HPDE6-E6E7 (cell line): ENCODE measurements at regions not wholly inside any gene's neighbourhood (a gene's known extent, or its start where the extent isn't known, plus 50 kb on each side); places are given as distances from the start of the nearest gene placed in this dataset.

ENCODE experiments used
- DNase-seq: peaks from one replicate; pipeline ENCODE4 v3.0.0; 2011; ENCODE audit warnings: missing footprints; ENCODE audit errors: extremely low spot score

DNA sequence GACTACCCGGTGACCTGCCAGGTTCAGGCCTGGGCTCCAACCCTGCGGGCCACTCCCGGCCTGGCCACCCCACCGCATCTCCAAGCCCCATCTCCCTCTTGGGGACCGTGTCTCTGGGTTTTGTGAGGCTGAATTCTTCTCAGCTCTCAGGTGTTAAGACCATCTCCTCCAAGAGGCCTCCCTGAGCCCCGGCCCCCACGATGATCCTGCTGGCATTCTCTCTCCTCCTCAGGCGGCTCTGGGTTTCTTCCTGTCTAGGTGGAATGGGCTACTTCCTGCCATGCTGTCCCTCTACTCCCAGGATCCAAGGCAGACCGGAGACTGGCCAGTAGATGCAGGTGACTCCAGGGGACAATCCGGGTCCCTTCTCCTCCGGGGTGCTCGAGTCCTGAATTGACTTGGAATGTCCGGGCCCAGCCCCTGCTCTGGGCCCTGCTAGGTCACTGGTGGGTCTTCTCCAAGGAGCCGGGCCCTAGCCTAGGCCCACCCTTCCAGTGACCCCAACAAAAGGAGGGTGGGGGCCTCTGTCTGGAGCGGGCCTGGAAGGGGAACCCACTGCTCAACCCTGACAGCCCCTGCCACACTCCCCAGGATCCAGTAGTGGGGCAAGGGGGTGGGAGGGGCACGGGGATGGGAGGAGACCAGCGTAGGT is 219.8 kb downstream of the C9orf50 start:
- DNase-seq: no peak

DNA sequence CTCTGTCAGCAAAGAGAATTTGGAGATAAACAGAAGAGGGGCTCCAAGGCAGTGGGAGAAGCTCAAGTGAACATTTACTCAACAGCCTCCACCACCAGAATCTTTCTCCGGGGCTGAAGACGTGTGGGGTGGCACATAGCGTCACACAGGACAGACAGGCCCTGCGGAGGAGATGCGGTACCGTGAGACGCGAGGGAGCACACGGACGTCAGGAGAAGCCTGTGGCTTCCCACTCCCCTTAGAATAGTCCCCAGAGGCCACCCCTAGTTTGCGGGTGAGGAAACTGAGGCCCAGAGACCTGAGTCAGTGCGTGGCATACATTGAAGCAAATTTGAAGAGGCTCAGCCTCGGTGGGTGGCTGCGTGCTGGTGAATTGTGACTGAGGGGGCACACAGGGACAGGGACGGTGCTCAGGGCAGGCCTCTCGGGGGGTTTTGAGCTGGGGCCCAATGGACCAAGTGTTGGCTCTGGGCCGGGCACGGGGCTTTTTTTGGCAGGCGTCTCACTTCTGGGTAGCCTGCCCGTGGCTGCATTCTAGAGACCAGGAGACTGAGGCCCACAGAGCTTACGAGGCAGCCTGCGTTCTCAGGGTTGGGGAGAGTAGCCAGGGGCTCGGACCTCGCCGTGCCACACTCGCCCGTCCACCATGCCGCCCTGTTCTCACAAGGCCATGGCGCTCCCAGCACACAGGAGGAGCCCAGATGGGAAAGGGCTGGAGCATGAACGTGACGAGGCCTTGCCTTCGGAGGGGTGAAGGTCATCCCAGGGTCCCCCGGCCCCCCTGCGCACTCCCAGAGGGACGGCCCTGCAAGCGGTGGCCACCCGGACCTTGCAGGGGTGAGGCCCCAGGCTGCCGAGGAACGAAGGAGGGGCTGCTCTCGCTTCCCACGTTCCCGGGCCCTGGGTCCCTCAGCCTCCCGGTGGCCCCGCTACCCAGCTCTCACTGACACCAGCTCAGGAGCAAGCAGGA is 220.6 kb downstream of the C9orf50 start:
- no peak for DNase-seq

DNA sequence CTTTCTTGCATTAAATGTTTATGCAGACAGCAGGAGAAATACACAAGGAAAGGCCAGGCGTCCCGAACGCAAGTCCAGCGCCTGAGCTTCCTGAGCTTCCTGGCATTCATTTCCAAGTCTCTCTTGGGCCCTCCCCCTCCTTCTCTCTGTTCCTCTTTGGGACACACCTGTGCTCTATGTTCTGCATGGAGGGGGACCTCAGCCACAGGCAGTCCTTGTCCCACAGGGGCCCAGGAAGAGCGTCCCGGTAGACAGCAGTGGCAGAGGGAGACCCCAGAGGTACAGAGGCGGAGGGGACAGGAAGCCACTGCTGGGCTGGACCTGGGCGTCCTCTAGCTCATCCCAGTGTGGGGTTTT is 221.3 kb downstream of the C9orf50 start:
- no peak for DNase-seq

DNA sequence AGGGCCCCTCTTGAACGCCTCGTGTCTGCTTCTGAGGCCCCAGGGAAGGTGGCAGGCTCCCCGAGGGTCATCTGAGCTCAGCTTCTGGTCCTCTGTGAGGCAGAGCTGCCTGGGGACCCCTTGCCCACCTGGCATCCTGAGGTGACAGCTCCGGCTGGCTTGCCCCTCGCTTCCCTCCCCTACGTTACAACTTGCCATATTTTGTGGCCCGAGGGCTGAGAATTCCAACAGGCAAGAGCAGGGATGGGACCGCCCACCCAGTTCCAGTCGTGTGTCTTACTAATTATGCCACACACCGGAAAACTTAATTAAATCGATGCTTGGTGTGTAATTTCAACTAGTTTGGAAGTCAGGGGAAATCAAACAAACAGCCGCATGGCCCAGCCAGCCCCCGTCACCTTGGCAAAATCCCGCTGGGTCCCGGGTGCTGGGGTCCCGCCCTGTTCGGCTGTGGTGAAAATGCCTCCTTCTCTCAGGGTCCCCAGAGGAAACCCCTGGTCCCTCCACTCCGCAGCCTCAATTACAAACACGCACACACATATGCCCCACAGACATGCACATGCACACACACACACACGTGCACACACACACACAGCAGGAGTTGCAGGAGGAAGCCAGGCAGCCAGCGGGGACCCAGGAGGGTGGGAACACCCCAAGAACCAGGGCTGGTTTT is 221.0 kb upstream of the IER5L start:
- DNase-seq: no peak

DNA sequence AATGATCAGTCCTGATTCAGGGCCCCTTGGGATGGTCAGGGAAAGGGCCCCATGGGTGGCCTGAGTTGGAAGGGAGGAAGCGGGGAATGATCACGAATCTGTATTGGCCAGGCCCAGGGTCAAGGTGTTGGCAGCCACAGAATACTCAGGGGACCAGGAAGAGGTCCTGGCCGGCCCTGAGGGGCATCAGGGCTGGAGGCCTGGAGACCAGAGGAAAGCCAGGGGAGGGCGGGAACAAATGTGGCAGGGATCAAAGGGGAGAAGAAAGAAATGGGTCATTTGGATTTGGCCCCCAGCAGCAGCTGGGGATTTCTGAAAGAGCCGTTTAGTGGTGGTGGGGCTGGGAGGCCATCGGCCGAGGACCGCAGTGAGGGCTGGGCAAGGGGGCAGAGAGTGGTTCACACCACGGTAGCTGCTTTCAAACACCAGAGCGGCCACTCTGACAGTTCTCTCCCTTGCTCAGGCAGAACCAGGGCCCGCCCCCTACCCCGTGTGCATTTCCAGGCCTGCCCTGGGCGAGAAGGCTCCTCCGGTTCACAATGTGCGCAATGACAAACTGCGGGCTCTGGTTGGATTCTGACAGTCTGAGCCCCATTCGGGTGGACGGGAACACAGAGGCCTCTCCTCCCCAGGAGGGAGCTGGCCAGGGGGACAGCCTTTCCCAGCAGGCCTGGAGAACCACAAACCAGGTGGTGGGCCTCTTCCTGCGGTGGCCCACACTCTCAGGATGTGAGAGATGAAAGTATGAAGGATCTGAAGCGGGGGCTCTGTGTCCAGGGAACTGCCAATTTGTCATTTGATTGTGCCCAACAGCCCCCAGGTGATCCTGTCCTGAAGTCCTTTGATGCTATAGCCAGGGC is 220.3 kb upstream of the IER5L start:
- no peak for DNase-seq

DNA sequence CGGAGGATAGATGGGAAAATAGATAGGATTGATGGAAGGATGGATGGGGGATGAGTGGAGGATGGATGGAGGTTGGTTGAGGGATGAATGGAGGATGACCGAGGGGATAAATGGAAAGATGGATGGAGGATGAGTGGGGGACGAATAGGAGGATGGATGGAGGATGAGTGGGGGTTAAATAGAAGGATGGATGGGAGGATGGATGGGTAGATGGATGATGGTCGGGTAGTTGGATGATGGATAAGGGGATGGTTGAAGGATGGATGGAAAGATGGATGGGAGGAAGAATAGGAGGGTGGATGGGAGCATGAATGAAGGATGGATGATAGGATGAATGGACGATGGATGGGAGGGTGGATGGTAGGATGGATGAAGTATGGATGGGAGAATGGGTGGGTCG is 219.3 kb upstream of the IER5L start:
- no peak for DNase-seq

DNA sequence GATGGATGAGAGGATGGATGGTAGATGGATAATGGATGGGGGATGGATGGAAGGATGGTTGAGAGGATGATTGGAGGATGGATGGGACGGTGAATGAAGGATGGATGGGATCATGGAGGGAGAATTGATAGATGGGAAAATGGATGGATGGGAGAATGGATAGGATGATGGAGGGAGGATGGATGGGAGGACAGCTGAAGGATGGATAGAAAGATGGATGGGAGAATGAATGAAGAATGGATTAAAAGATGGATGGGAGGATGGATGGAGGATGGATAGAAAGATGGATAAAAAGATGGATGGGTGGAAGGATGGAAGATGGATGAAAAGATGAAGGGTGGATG is 218.3 kb upstream of the IER5L start:
- no peak for DNase-seq

DNA sequence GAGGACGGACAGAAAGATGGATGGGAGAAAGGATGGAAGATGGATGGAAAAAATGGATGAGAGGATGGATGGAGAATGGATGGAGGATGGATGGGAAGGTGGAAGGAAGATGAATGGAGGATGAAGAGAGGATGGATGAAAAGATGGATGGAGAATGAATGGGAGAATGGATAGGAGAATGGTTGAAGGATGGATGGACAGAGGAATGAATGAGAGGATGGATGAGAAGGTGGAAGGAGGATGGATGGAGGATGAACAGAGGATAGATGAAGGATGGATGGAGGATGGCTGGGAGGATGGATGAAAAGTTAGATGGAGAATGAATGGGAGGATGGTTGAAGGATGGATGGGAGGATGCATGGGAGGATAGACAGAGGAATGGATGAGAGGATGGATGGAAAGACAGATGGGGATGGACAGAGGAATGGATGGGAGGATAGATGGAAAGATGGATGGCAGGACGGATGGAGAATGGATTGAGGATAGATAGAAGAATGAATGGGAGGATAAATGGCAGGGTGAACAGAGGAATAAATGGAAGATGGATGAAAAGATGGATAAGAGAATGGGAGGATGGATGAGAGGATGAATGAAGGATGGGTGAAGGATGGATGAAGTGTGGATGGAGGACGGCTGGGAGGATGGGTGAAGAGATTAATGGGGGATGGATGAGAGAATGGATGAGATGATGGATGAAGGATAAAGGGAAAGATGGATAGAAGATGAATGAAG is 217.7 kb upstream of the IER5L start:
- DNase-seq: no peak

DNA sequence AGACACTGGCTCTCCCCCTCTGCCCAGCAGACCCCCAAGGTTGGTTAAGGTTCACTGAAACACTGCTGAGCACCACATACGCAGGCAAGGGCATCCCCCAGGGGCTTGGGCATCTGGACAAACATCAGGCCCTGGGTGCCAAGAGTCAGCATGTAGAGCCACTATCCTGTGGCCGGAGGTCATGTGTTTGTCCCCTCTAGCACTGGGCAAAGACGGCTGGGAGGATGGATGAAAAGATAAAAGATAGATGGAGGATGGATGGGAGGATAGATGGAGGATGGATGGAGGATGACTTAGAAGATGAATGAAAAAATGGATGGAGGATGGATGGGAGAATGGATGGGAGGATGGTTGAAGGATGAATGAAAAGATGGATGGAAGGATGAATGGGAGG is 216.8 kb upstream of the IER5L start:
- no peak for DNase-seq

DNA sequence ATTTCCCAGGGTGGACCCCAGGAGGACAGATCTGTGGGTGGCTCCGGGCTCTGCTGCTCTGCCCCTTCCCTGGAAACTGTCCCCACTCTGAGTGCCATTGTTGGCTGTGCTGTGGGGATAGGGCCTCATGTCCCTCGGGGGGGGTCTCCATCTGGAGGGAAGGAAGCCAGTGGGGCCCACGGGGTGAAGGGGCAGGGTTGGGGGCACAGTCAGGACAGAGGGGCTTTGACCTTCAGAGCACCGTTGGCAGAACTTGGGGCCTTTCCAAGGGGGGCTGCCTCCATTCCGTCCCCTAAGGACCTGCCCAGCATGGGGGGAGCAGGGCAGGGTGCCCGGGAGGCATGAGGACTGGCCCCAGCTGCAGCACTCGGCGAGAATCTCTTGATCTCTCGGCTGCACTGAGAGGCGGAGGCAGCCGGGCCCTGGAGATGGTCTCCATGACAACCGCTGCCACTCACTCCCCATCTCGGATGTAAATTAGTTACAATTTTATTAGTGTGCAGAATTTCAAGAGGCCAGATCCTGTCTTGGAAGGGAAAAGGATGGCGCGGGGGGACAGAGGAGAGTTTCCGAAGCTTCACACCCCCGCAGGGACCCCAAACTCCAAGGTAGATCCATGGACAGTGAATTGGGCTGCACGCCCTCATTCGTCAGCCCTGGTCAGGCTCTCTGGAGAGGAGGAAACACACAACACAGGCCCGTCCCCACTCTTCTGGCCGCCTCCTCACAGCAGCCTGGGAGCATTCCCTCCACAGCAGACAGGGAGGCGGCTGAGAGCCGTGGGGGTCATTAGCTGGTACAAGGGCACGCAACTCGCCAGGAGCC is 216.2 kb upstream of the IER5L start:
- no peak for DNase-seq

DNA sequence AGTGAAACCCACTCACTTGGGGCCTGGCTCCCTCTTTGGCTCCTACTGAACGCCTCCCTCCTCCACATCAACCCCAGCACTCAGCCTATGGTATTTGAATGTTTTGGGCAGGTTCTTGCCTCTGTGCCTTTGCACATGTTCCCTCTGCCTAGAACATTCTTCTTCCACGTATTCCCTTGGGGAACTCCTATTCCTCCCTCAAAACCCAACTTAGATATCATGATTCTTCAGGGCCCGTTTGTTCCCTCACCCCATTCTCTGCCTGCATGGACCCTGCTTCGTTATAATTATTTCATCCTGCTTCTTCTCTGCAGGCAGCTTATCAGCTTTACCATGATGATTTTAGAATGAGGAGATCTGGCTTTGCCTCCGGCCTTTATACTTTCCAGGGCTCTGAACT is 215.0 kb upstream of the IER5L start:
- DNase-seq: no peak

DNA sequence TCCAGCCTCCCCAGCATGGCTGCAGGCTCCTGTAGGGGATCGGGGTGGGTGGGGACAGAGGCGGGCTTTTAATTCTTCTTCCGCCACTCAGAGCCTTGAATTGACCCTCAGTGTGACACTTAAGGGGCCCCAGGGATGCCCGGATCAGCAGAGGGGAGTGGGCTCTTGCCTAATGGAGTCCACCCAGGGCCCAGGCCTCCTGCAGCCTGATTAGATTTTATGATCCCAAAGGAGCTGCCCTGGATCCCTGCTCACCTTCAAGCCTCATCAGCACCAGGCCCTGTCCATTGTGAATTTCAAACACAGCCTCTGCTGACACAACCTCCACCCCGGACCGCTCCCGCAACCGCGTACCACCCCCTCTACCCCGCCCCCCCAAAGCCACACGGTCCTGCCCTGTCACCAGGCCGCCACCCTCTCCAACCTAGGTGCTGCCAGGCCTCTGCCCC is 214.1 kb upstream of the IER5L start:
- no peak for DNase-seq

DNA sequence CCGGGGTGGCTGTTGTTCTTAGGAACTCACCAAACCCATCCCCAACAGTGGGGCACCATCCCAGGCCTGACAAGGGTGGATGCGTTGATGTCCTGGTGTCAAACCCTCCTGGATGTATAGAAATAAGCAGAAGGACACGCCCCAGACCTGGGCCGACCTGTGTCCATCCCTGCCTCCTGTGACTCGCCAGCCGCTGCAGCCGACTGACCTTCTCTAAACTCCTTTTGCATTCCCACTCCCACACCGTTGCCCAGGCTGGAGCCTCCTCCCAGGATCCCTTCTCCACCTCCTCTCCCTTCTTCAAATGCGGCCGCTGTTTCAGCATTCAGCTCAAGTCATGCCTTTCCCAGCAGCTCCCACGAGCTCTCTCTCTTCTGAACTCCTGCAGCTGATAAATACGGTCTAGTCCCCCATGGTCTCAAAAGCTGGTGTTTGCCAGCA is 213.2 kb upstream of the IER5L start:
- no peak for DNase-seq

DNA sequence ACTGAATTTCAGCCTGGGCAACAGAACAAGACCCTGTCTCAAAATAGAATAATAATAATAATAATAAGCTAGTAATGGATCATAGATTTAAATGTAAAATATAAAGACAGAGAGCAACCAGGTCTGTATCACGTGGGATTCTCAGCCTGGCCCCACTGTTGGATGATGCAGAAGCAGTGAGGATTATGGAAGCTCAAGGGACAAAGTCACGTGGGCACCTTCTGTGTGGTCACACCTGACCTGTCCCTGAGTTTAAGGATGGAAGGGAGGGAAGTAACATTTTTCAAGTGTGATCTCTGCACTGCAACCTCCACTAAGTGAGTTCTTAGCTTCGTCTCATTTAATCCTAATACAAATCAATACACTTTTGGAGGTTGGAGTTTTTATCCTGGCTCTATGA is 212.5 kb upstream of the IER5L start:
- no peak for DNase-seq

DNA sequence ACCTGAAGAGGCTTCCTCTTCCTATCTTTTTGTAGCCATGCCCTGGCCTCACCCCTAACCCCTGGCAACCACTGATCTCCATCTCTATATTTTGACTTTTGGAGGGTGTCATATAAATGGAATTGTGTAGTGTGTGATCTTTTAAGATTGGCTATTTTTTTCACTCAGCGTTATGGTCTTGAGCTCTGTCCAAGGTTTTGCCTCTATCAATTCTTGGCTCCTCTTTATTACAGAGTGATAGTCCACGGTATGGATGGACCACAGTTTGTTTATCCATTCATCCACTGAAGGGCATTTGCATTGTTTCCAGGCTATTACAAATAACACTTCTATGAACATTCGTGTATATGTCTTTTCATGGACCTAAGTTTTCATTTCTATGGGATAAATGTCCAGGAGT is 209.8 kb upstream of the IER5L start:
- DNase-seq: no peak

DNA sequence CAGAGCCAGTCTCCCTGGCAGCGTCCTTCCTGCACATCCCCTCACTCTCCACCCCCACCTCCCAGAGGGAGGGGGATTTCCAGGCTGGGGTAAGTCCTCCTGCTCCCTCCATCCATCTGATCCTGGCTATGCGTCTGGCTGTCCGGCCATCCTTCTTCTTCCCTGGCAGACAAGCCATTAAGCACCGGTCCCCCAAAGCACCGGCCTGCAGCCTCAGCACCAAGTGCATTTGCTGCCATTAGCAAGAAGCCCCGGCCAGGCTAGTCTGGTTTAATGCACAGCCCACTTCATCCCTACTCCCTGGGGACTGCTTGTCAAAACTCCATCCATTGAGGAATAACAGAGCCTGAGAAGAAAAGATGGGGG is 208.7 kb upstream of the IER5L start:
- DNase-seq: no peak

DNA sequence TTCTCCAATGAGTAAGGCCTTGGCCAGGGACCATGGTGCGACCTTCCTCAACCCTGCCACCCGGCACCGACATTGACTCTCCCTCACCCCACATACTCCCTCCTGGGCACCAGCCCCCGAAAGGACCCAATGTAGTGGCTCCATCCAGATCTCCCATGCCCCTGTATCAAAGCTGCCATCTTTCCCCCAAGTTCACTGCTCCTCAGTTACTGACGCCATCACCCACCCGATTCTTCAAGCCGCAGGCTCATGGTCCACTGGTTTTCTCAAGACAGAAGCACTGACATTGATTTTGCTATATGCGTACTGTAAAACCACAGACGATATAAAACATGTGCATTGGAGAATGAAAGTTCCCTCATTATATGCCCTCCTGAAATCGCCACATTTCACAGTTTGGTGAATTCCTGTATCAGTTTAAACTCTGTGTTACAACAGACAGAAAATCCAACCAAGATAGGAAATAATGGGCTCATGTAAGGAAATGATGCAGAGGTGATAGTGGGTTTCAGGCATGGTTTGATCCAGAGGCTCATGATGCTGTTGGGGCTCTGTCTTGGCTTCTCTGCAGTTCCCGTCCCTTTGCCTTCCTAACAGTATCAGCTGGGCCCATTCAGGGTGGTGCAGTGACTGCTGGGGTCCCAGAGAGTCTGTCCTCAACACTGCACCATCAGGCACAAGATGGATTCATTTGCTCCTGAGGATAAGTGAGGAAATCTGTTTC is 207.3 kb upstream of the IER5L start:
- DNase-seq: no peak

DNA sequence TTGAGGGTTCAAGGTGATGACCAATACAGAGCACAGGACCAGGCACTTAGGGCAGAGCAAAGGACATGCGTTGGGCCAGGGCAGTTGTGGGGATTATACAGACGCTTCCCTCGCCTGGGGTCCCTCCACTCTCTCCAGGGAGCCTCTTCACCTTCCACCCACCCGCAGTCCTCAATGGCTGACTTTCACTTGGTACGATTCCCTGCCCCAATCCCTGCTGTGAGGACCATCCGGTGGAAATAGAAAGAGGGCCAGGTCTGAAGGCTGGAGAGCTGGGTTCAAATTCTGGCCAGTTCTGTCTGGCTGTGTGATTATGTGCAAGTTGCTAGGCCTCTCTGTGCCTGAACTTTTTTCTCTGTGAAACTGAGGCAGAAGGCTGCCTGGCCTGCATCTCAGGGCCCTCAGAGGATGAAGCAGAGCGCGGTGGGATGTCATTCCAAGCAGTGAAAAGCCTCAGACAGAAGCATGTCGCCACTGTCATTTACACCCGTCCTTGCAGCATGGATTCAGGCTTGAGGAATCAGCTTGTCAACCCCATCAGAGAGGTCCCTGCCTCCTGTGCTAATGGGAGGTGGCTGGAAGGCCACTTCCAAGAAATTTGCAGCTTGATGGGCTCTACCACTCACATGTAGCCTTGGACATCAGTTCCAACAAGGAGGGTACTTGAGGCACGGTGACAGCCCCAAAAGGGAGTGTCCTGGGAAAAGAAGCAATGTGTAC is 206.6 kb upstream of the IER5L start:
- no peak for DNase-seq
